Neuron (in vitro differentiated cells): ENCODE measurements at regions not wholly inside any gene's neighbourhood (a gene's known extent, or its start where the extent isn't known, plus 50 kb on each side); places are given as distances from the start of the nearest gene placed in this dataset.

Experiments
- H2AFZ ChIP-seq: one replicate; pipeline ENCODE4 v1.6.1; 2013; ENCODE audit warnings: low read depth, mild to moderate bottlenecking, inconsistent platforms, low read length, moderate library complexity
- H3K27me3 ChIP-seq: one replicate; pipeline ENCODE4 v1.6.1; 2013; ENCODE audit warnings: low read length; ENCODE audit not compliant: insufficient read depth
- H3K36me3 ChIP-seq: one replicate; pipeline ENCODE4 v1.6.1; 2013; ENCODE audit warnings: low read length; ENCODE audit not compliant: insufficient read depth
- H3K4me1 ChIP-seq: one replicate; pipeline ENCODE4 v1.6.1; 2013; ENCODE audit warnings: low read length; ENCODE audit not compliant: insufficient read depth
- H3K4me3 ChIP-seq: 2 replicates; pipeline ENCODE4 v1.5.1; 2013; ENCODE audit warnings: mild to moderate bottlenecking, low read length, moderate library complexity
- H3K9me3 ChIP-seq: one replicate; pipeline ENCODE4 v1.6.1; 2013; ENCODE audit warnings: low read length

GRCh38 chr1:195804547-195804946 lies 803.7 kb downstream of the KCNT2 start:
- Histone ChIP-seq H3K4me1 (no peaks in the 10 kb centered on the region), H3K36me3 (no peaks in the 10 kb centered on the region), H3K9me3 (no peaks in the 10 kb centered on the region), H3K4me3 (no peak overlapping the region), H3K27me3 (no peaks in the 10 kb centered on the region), H2AFZ (no peak overlapping the region)

DNA sequence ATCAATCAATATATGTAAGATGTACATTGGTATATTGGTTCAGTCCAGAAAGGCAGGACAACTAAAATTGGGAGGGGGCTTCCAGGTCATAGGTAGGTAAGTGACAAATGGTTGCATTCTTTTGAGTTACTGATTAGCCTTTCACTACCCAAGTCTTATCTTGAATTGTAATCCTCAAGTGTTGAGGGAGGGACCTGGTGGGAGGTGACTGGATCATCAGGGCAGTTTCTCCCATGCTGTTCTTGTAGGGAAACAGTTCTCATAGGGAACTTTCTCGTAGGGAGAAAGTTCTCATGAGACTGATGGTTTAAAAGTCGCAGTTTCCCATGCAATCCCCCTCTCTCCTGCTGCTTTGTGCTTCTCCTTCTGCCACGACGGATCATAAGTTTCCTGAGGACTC lies 809.2 kb downstream of the KCNT2 start:
- Histone ChIP-seq H3K36me3 (no peaks in the 10 kb centered on the region), H3K4me3 (no peak overlapping the region), H3K4me1 (no peaks in the 10 kb centered on the region), H3K27me3 (no peaks in the 10 kb centered on the region), H3K9me3 (no peaks in the 10 kb centered on the region), H2AFZ (no peak overlapping the region)

DNA sequence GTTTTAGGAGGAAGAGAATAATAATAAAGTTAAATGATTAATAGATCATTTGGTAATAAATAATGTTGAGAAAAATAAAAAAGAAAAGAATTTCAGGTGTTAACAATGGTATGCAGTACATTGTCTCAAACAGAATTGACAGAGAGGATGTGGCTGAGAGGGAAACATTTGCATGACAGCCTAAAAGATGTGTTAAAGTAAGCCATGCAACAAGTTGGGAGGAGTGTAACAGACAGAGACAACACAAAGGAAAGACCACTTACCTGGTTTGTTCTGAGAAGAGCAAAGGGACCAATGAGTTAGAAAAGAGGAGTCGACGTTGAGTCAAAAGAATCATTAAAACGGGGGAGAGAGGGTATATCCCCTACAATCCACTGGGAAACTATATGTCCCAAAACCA lies 814.0 kb downstream of the KCNT2 start:
- Histone ChIP-seq H2AFZ (no peak overlapping the region), H3K4me3 (no peak overlapping the region), H3K36me3 (no peaks in the 10 kb centered on the region), H3K4me1 (no peaks in the 10 kb centered on the region), H3K27me3 (no peaks in the 10 kb centered on the region), H3K9me3 (peaks cover 5% of the 10 kb centered on the region)

DNA sequence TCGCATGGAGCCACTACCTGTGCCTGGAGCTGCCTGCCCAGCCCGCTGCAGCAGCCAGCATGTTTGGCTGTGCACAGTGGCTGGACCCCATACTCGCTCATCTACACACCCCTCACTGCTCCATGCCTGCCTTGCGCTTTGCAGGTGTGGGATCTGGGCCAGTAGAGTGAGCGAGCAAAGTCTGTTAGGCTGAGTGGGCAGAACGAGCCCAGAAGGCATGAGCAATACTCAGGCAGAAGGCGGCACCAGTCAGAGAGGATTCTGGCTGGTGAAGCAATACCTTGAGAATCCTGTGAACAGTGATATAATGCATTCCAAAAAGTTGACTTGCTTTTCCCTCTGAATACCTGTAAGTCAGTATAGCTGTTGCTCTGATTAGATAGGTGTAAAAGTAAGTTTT lies 816.4 kb downstream of the KCNT2 start:
- no peaks in the 10 kb centered on the region for H3K36me3 ChIP-seq
- H3K27me3 ChIP-seq = no peaks in the 10 kb centered on the region

DNA sequence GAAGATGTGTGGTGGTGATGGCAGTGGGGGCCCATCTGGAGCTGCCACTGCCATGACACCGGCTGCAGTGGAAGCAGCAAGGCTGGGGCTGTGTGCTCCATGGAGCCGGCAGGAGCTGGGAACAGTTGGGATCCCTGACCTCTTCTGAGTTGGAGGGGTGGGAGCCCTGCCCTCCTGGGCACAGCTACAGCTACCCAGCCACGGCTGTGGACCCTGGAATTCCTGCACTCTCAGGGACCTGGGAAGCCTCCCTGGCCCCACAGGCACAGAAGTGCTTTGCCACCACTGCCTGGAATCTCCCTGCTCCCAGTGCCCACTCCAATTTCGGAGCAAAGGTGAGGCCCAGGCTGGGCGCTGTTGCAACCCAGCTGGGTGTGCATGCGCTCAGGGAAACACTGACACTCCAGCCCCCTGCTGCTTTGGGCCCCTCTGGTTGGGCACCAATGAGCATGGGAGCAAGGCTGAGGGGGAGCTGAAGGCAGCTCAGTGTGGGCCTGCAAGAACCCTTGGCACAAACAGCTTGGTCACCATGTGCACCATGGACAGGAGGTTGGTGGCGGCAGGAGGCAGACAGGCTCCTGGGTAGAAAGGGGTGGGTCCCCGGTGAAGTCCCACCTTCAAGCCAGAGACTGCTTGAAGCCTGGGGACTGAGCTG lies 817.6 kb downstream of the KCNT2 start:
- no peaks in the 10 kb centered on the region for H3K27me3 ChIP-seq
- H3K4me1 ChIP-seq = no peaks in the 10 kb centered on the region
- peaks cover 5% of the 10 kb centered on the region for H3K9me3 ChIP-seq
- no peaks in the 10 kb centered on the region for H3K36me3 ChIP-seq
- H3K4me3 ChIP-seq = no peak overlapping the region
- no peak overlapping the region for H2AFZ ChIP-seq

More for the DNA sequence above, 816.4 kb downstream of the KCNT2 start:
- Histone ChIP-seq H3K9me3 (peaks cover 5% of the 10 kb centered on the region), H3K4me1 (no peaks in the 10 kb centered on the region), H2AFZ (no peak overlapping the region), H3K4me3 (no peak overlapping the region)

GRCh38 chr1:195789321-195789720 lies 818.9 kb downstream of the KCNT2 start:
- H3K36me3 ChIP-seq = no peaks in the 10 kb centered on the region
- H3K9me3 ChIP-seq = peaks cover 5% of the 10 kb centered on the region
- no peak overlapping the region for H2AFZ ChIP-seq
- no peaks in the 10 kb centered on the region for H3K4me1 ChIP-seq
- no peak overlapping the region for H3K4me3 ChIP-seq
- H3K27me3 ChIP-seq = no peaks in the 10 kb centered on the region

DNA sequence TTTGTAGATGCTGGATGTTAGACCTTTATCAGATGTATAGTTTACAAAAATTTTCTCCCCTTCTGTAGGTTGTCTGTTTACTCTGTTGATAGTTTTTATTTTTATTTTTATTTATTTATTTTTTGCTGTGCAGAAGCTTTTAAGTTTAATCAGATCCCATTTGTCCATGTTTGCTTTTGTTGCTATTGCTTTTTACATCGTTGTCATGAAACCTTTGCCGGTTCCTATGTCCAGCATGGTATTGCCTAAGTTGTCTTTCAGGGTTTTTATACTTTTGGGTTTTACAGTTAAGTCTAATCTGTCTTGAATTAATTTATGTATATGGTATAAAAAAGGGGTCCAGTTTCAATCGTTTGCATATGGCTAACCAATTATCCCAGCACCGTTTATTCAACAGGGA lies 819.5 kb downstream of the KCNT2 start:
- H3K36me3 ChIP-seq = no peaks in the 10 kb centered on the region
- no peak overlapping the region for H3K4me3 ChIP-seq
- peaks cover 5% of the 10 kb centered on the region for H3K9me3 ChIP-seq
- no peaks in the 10 kb centered on the region for H3K27me3 ChIP-seq
- no peaks in the 10 kb centered on the region for H3K4me1 ChIP-seq
- no peak overlapping the region for H2AFZ ChIP-seq

GRCh38 chr1:195785830-195786229 lies 822.4 kb downstream of the KCNT2 start:
- Histone ChIP-seq H3K27me3 (no peaks in the 10 kb centered on the region), H3K9me3 (no peaks in the 10 kb centered on the region), H3K4me3 (no peak overlapping the region), H2AFZ (no peak overlapping the region), H3K36me3 (no peaks in the 10 kb centered on the region), H3K4me1 (no peaks in the 10 kb centered on the region)

DNA sequence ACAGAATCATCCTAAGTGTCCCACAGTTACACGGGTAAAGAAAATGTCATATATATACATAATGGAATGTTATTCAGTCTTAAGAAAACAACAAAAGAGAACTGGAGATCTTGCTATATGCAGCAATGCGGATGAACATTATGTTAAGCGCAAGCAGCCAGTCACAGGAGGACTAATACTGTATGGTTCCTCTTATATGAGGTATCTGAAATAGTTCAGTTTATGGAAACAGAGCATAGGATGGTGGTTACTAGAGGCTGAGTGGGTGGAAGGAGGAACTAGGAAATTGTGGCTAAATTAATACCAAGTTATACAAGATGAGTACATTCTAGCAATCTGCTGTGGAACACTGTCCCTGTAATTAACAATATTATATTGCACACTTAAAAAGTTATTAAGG lies 834.3 kb downstream of the KCNT2 start:
- Histone ChIP-seq H3K4me3 (no peak overlapping the region), H3K9me3 (no peaks in the 10 kb centered on the region), H3K27me3 (no peaks in the 10 kb centered on the region), H2AFZ (peak overlapping the region; percentile 46), H3K4me1 (no peaks in the 10 kb centered on the region), H3K36me3 (no peaks in the 10 kb centered on the region)

GRCh38 chr1:195769461-195769860 lies 838.8 kb downstream of the KCNT2 start:
- Histone ChIP-seq H3K36me3 (no peaks in the 10 kb centered on the region), H2AFZ (no peak overlapping the region), H3K27me3 (no peaks in the 10 kb centered on the region), H3K4me1 (no peaks in the 10 kb centered on the region), H3K4me3 (no peak overlapping the region), H3K9me3 (no peaks in the 10 kb centered on the region)

GRCh38 chr1:195768936-195769335 lies 839.3 kb downstream of the KCNT2 start:
- no peak overlapping the region for H3K4me3 ChIP-seq
- no peaks in the 10 kb centered on the region for H3K27me3 ChIP-seq
- no peaks in the 10 kb centered on the region for H3K4me1 ChIP-seq
- no peak overlapping the region for H2AFZ ChIP-seq
- no peaks in the 10 kb centered on the region for H3K9me3 ChIP-seq
- H3K36me3 ChIP-seq = no peaks in the 10 kb centered on the region

GRCh38 chr1:195768377-195768776 lies 839.9 kb downstream of the KCNT2 start:
- Histone ChIP-seq H2AFZ (no peak overlapping the region), H3K4me3 (no peak overlapping the region), H3K36me3 (no peaks in the 10 kb centered on the region), H3K9me3 (no peaks in the 10 kb centered on the region), H3K4me1 (no peaks in the 10 kb centered on the region), H3K27me3 (no peaks in the 10 kb centered on the region)

GRCh38 chr1:195766709-195767108 lies 841.5 kb downstream of the KCNT2 start:
- Histone ChIP-seq H2AFZ (no peak overlapping the region), H3K9me3 (no peaks in the 10 kb centered on the region), H3K4me1 (no peaks in the 10 kb centered on the region), H3K36me3 (no peaks in the 10 kb centered on the region), H3K4me3 (no peak overlapping the region), H3K27me3 (no peaks in the 10 kb centered on the region)

- Histone ChIP-seq H3K27me3 (no peaks in the 10 kb centered on the region), H3K36me3 (no peaks in the 10 kb centered on the region), H3K9me3 (no peaks in the 10 kb centered on the region), H3K4me1 (no peaks in the 10 kb centered on the region), H2AFZ (no peak overlapping the region), H3K4me3 (no peak overlapping the region)
Observed at GRCh38 chr1:195765099-195765498, 843.1 kb downstream of the KCNT2 start.
